ENCODE measurements at regions not wholly inside any gene's neighbourhood (a gene's known extent, or its start where the extent isn't known, plus 50 kb on each side); places are given as distances from the start of the nearest gene placed in this dataset.

DNA sequence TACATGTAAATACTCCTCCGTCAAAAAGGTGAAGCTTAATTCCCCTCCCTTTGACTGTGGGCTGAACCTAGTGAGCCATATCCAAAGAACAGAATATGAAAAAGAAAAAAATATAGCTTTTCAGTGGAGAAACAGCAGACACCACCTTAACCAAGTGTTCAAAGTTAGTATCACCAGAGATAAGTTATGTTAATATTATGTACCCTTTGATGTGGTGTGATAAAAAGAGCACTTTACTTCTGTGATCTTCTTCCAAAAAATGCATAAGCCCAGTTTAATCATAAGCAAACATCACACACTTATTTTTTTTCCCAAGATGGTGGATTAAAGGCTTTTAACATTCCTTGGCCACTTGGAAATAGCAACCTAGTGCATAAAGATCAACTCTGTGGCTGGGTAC, 79.4 kb downstream of the SEC16B start:
- TF ChIP-seq EZH2phosphoT487 (conservative IDR thresholded peaks at IDR 0.05; ENCODE audit: low read length) (no peak), CTCF (IDR thresholded peaks at IDR 0.05; ENCODE audit: insufficient read depth, low read length, poor library complexity, severe bottlenecking) (no peak)

Measured in SU-DHL-6 (cell line).